SK-N-SH treated with all-trans-retinoic acid at 6 μM for 48 hours (cell line): ENCODE measurements at regions not wholly inside any gene's neighbourhood (a gene's known extent, or its start where the extent isn't known, plus 50 kb on each side); places are given as distances from the start of the nearest gene placed in this dataset.

ENCODE experiments used
- ATAC-seq: fragments of 200-7000 bp; cut with Tn5 transposase; 3 replicates; pipeline ENCODE4 v1.9.1; 2020; ENCODE audit warnings: mild to moderate bottlenecking, moderate library complexity
- ARNTL ChIP-seq: fragments of 450-650 bp; formaldehyde crosslinking; IDR thresholded peaks from 2 replicates; pipeline ENCODE4 v1.5.0; 2020; ENCODE audit warnings: low read depth, mild to moderate bottlenecking, moderate library complexity, borderline replicate concordance
- CREB5 ChIP-seq: fragments of 250-450 bp; sonication (Bioruptor Pico); IDR thresholded peaks from 2 replicates; pipeline ENCODE4 v1.5.1; 2020; ENCODE audit warnings: low read depth, mild to moderate bottlenecking, moderate library complexity
- CSDC2 ChIP-seq: fragments of 250-450 bp; sonication (Bioruptor Pico); IDR thresholded peaks from 2 replicates; pipeline ENCODE4 v1.5.0; 2020; ENCODE audit warnings: mild to moderate bottlenecking, moderate library complexity
- CSRNP3 ChIP-seq: fragments of 250-450 bp; sonication (Bioruptor Pico); IDR thresholded peaks from 2 replicates; pipeline ENCODE4 v1.5.1; 2021; ENCODE audit warnings: mild to moderate bottlenecking, moderate library complexity
- ESRRG ChIP-seq: fragments of 250-450 bp; sonication (Bioruptor Pico); IDR thresholded peaks from 2 replicates; pipeline ENCODE4 v1.6.1; 2021; ENCODE audit warnings: mild to moderate bottlenecking
- GLIS3 ChIP-seq: fragments of 250-450 bp; sonication (Bioruptor Pico); IDR thresholded peaks from 2 replicates; pipeline ENCODE4 v1.5.0; 2020; ENCODE audit warnings: mild to moderate bottlenecking, moderate library complexity
- ISL1 ChIP-seq: fragments of 250-450 bp; sonication (Bioruptor Pico); IDR thresholded peaks from 2 replicates; pipeline ENCODE4 v2.1.2; 2022; ENCODE audit warnings: mild to moderate bottlenecking, moderate library complexity
- OSR1 ChIP-seq: fragments of 250-450 bp; sonication (Bioruptor Pico); IDR thresholded peaks from 2 replicates; pipeline ENCODE4 v1.8.0; 2022; ENCODE audit warnings: moderate library complexity, mild to moderate bottlenecking, inconsistent platforms
- PATZ1 ChIP-seq: fragments of 250-450 bp; sonication (Bioruptor Pico); IDR thresholded peaks from 2 replicates; pipeline ENCODE4 v1.8.0; 2020; ENCODE audit warnings: mild to moderate bottlenecking, moderate library complexity, borderline replicate concordance
- POU6F1 ChIP-seq: fragments of 250-450 bp; sonication (Bioruptor Pico); IDR thresholded peaks from 2 replicates; pipeline ENCODE4 v1.8.0; 2021; ENCODE audit warnings: low read depth, mild to moderate bottlenecking, moderate library complexity, borderline replicate concordance
- PPARA ChIP-seq: fragments of 250-450 bp; sonication (Bioruptor Pico); IDR thresholded peaks from 2 replicates; pipeline ENCODE4 v1.5.0; 2020; ENCODE audit warnings: mild to moderate bottlenecking, borderline replicate concordance
- RARB ChIP-seq: fragments of 250-450 bp; sonication (Bioruptor Pico); IDR thresholded peaks from 2 replicates; pipeline ENCODE4 v1.8.0; 2021; ENCODE audit warnings: mild to moderate bottlenecking, moderate library complexity
- SNAI2 ChIP-seq: fragments of 250-450 bp; sonication (Bioruptor Pico); IDR thresholded peaks from 2 replicates; pipeline ENCODE4 v1.5.0; 2020; ENCODE audit warnings: mild to moderate bottlenecking, moderate library complexity
- TCF4 ChIP-seq: fragments of 250-450 bp; sonication (Bioruptor Pico); IDR thresholded peaks from 2 replicates; pipeline ENCODE4 v1.8.0; 2021; ENCODE audit warnings: mild to moderate bottlenecking, moderate library complexity, borderline replicate concordance
- TOX ChIP-seq: fragments of 250-450 bp; sonication (Bioruptor Pico); IDR thresholded peaks from 2 replicates; pipeline ENCODE4 v1.8.0; 2021; ENCODE audit warnings: mild to moderate bottlenecking, moderate library complexity, borderline replicate concordance
- ZFP3 ChIP-seq: fragments of 250-450 bp; sonication (Bioruptor Pico); IDR thresholded peaks from 2 replicates; pipeline ENCODE4 v1.5.0; 2020; ENCODE audit warnings: mild to moderate bottlenecking, moderate library complexity
- ZFP30 ChIP-seq: fragments of 450-650 bp; formaldehyde crosslinking; IDR thresholded peaks from 2 replicates; pipeline ENCODE4 v1.5.0; 2022; ENCODE audit warnings: mild to moderate bottlenecking, moderate library complexity
- ZNF565 ChIP-seq: fragments of 450-650 bp; formaldehyde crosslinking; conservative IDR thresholded peaks from 2 replicates; pipeline ENCODE4 v1.5.0; 2020; ENCODE audit warnings: low read depth, mild to moderate bottlenecking, moderate library complexity
- ZNF70 ChIP-seq: fragments of 450-650 bp; formaldehyde crosslinking; IDR thresholded peaks from 2 replicates; pipeline ENCODE4 v1.5.0; 2020; ENCODE audit warnings: mild to moderate bottlenecking, moderate library complexity
- ZNF8 ChIP-seq: fragments of 450-650 bp; formaldehyde crosslinking; IDR thresholded peaks from 2 replicates; pipeline ENCODE4 v1.5.0; 2020; ENCODE audit warnings: mild to moderate bottlenecking, moderate library complexity

GRCh38 chr5:96595300-96596090 is 66.7 kb upstream of the CAST start:
- TF ChIP-seq CSRNP3, result no peak
- TF ChIP-seq POU6F1, result no peak
- no peak for TF ChIP-seq ZNF8 (CRISPR knock-in tag)
- no peak for TF ChIP-seq PATZ1 (CRISPR knock-in tag)
- no peak for TF ChIP-seq ZNF70 (CRISPR knock-in tag)
- no peak for TF ChIP-seq ISL1 (CRISPR knock-in tag)
- no peak for TF ChIP-seq PPARA (CRISPR knock-in tag)
- no peak for TF ChIP-seq SNAI2 (CRISPR knock-in tag)
- TF ChIP-seq TCF4 (CRISPR knock-in tag), result no peak
- no peak for TF ChIP-seq TOX (CRISPR knock-in tag)
- TF ChIP-seq ZNF565 (CRISPR knock-in tag), result no peak
- TF ChIP-seq RARB (CRISPR knock-in tag), result no peak
- no peak for TF ChIP-seq ESRRG
- TF ChIP-seq GLIS3 (CRISPR knock-in tag), result no peak
- no peak for TF ChIP-seq ZFP30
- ATAC-seq, result no peak

GRCh38 chr5:96597438-96598020 is 64.6 kb upstream of the CAST start:
- TF ChIP-seq ARNTL (CRISPR knock-in tag), result no peak
- no peak for TF ChIP-seq OSR1 (CRISPR knock-in tag)
- ATAC-seq, result no peak

- TF ChIP-seq ZFP30 (no peak), CREB5 (CRISPR knock-in tag) (no peak), ESRRG (no peak), ZNF8 (CRISPR knock-in tag) (no peak), PATZ1 (CRISPR knock-in tag) (no peak), GLIS3 (CRISPR knock-in tag) (no peak), SNAI2 (CRISPR knock-in tag) (no peak), TCF4 (CRISPR knock-in tag) (no peak), ISL1 (CRISPR knock-in tag) (no peak), ARNTL (CRISPR knock-in tag) (no peak), PPARA (CRISPR knock-in tag) (no peak), TOX (CRISPR knock-in tag) (no peak), OSR1 (CRISPR knock-in tag) (no peak), CSDC2 (CRISPR knock-in tag) (no peak), ZNF70 (CRISPR knock-in tag) (no peak), ZFP3 (CRISPR knock-in tag) (no peak), POU6F1 (no peak)
- TF ChIP-seq, all 23 proteins: peak for 0
- ATAC-seq, result no peak
Observed at GRCh38 chr5:96601200-96601599, 61.0 kb upstream of the CAST start.
